Neural cell (in vitro differentiated cells): ENCODE measurements at regions not wholly inside any gene's neighbourhood (a gene's known extent, or its start where the extent isn't known, plus 50 kb on each side); places are given as distances from the start of the nearest gene placed in this dataset.

Experiments used
- H2AFZ ChIP-seq: fragments of 200-600, 300-800 bp; sonication (generic), shearing (Covaris generic); 2 replicates; pipeline ENCODE4 v1.6.0; 2014; ENCODE audit warnings: low read depth, mild to moderate bottlenecking, antibody characterized with exemption, low read length, moderate library complexity
- H3F3A ChIP-seq: fragments of 200-600 bp; shearing (Covaris generic); 2 replicates; pipeline ENCODE4 v1.6.1; 2016; ENCODE audit warnings: mild to moderate bottlenecking, moderate library complexity, mixed read lengths, antibody characterized with exemption, low read length; ENCODE audit not compliant: insufficient read depth, poor library complexity, severe bottlenecking
- H3K27ac ChIP-seq: fragments of 200-600, 300-800 bp; sonication (generic), shearing (Covaris generic); 2 replicates; pipeline ENCODE4 v1.5.1; 2014; ENCODE audit warnings: mild to moderate bottlenecking, low read length, moderate library complexity
- H3K27me3 ChIP-seq: fragments of 300-800, 200-600 bp; sonication (generic), shearing (Covaris generic); 2 replicates; pipeline ENCODE4 v1.6.0; 2014; ENCODE audit warnings: mild to moderate bottlenecking, low read depth, low read length, moderate library complexity; ENCODE audit not compliant: insufficient read depth
- H3K36me3 ChIP-seq: fragments of 300-800, 200-600 bp; sonication (generic), shearing (Covaris generic); 2 replicates; pipeline ENCODE4 v1.5.1; 2014; ENCODE audit warnings: mild to moderate bottlenecking, antibody characterized with exemption, low read length, moderate library complexity; ENCODE audit not compliant: insufficient read depth
- H3K4me2 ChIP-seq: fragments of 300-800, 200-600 bp; sonication (generic), shearing (Covaris generic); 2 replicates; pipeline ENCODE4 v1.6.0; 2014; ENCODE audit warnings: mild to moderate bottlenecking, low read length
- H3K4me3 ChIP-seq: fragments of 300-800, 200-600 bp; sonication (generic), shearing (Covaris generic); 2 replicates; pipeline ENCODE4 v1.5.1; 2014; ENCODE audit warnings: mild to moderate bottlenecking, low read length, moderate library complexity
- H3K79me2 ChIP-seq: fragments of 200-600 bp; shearing (Covaris generic); replicated peaks from 2 replicates; pipeline ENCODE4 v1.6.0; 2014; ENCODE audit warnings: mild to moderate bottlenecking, low read length, moderate library complexity; ENCODE audit not compliant: insufficient read depth
- H3K9ac ChIP-seq: fragments of 300-800, 200-600 bp; sonication (generic), shearing (Covaris generic); 2 replicates; pipeline ENCODE4 v1.6.1; 2016; ENCODE audit warnings: mild to moderate bottlenecking, low read length, mixed read lengths
- H3K9me2 ChIP-seq: fragments of 200-600 bp; shearing (Covaris generic); 2 replicates; pipeline ENCODE4 v1.6.1; 2016; ENCODE audit warnings: mild to moderate bottlenecking, low read length, mixed read lengths; ENCODE audit not compliant: insufficient read depth
- H3K9me3 ChIP-seq: fragments of 200-600, 300-800 bp; sonication (generic), shearing (Covaris generic); 2 replicates; pipeline ENCODE4 v1.6.1; 2016; ENCODE audit warnings: mild to moderate bottlenecking, mixed run types, low read length, moderate library complexity, mixed read lengths
- H4K20me1 ChIP-seq: fragments of 200-600 bp; shearing (Covaris generic); 2 replicates; pipeline ENCODE4 v1.6.1; 2016; ENCODE audit warnings: mild to moderate bottlenecking, mixed run types; ENCODE audit not compliant: insufficient read depth
- EP300 ChIP-seq: fragments of 450-650 bp; conservative IDR thresholded peaks from 2 replicates; pipeline ENCODE4 v1.6.1; 2014; ENCODE audit warnings: antibody characterized with exemption, mild to moderate bottlenecking, moderate library complexity; ENCODE audit not compliant: poor library complexity, severe bottlenecking
- EZH2 ChIP-seq: fragments of 200-600, 300-800 bp; shearing (Covaris generic), sonication (generic); IDR thresholded peaks from 2 replicates; pipeline ENCODE4 v1.6.1; 2014; ENCODE audit warnings: antibody characterized with exemption, low read length, borderline replicate concordance, mild to moderate bottlenecking; ENCODE audit not compliant: insufficient read depth, poor library complexity, severe bottlenecking
- MXI1 ChIP-seq: fragments of 450-650 bp; conservative IDR thresholded peaks from 2 replicates; pipeline ENCODE4 v1.6.1; 2014; ENCODE audit warnings: antibody characterized with exemption, mild to moderate bottlenecking; ENCODE audit not compliant: poor library complexity, severe bottlenecking
- POLR2AphosphoS5 ChIP-seq: IDR thresholded peaks from 2 replicates; pipeline ENCODE4 v1.6.1; 2012
- RAD21 ChIP-seq: fragments of 450-650 bp; conservative IDR thresholded peaks from 2 replicates; pipeline ENCODE4 v1.6.1; 2014; ENCODE audit warnings: antibody characterized with exemption, mild to moderate bottlenecking, moderate library complexity
- REST ChIP-seq: IDR thresholded peaks from 2 replicates; pipeline ENCODE4 v1.6.1; 2012; ENCODE audit warnings: borderline replicate concordance
- SMC3 ChIP-seq: fragments of 450-650 bp; conservative IDR thresholded peaks from 2 replicates; pipeline ENCODE4 v1.6.1; 2014; ENCODE audit warnings: antibody characterized with exemption, mild to moderate bottlenecking, moderate library complexity; ENCODE audit not compliant: poor library complexity
- TAF1 ChIP-seq: IDR thresholded peaks from 2 replicates; pipeline ENCODE4 v1.6.1; 2012; ENCODE audit warnings: low read depth
- TF ChIP-seq, protein P1 (sequence below): fragments of 450-650 bp; IDR thresholded peaks from 2 replicates; pipeline ENCODE4 v1.5.1; 2014; ENCODE audit warnings: antibody characterized with exemption, mild to moderate bottlenecking, moderate library complexity; ENCODE audit not compliant: poor library complexity, severe bottlenecking

GRCh38 chr15:79775821-79776220 is 121.0 kb downstream of the MTHFS start:
- no peak overlapping the region for H3K27ac ChIP-seq
- H3K79me2 ChIP-seq: no peaks in the 10 kb centered on the region

GRCh38 chr15:79777916-79778315 is 118.9 kb downstream of the MTHFS start:
- H3K9ac ChIP-seq: no peak overlapping the region

More at GRCh38 chr15:79775821-79776220, 121.0 kb downstream of the MTHFS start:
- H4K20me1 ChIP-seq: no peaks in the 10 kb centered on the region
- no peaks in the 10 kb centered on the region for H3K27me3 ChIP-seq
- no peak overlapping the region for H2AFZ ChIP-seq
- no peaks in the 10 kb centered on the region for H3F3A ChIP-seq
- no peak overlapping the region for H3K4me3 ChIP-seq
- no peak overlapping the region for H3K9ac ChIP-seq
- H3K36me3 ChIP-seq: no peaks in the 10 kb centered on the region
- no peaks in the 10 kb centered on the region for H3K9me2 ChIP-seq
- TF ChIP-seq RAD21 (no peak), TAF1 (no peak), SMC3 (no peak), POLR2AphosphoS5 (no peak), MXI1 (no peak), REST (no peak), EP300 (no peak), EZH2 (no peak)
- TF ChIP-seq, protein P1, sequence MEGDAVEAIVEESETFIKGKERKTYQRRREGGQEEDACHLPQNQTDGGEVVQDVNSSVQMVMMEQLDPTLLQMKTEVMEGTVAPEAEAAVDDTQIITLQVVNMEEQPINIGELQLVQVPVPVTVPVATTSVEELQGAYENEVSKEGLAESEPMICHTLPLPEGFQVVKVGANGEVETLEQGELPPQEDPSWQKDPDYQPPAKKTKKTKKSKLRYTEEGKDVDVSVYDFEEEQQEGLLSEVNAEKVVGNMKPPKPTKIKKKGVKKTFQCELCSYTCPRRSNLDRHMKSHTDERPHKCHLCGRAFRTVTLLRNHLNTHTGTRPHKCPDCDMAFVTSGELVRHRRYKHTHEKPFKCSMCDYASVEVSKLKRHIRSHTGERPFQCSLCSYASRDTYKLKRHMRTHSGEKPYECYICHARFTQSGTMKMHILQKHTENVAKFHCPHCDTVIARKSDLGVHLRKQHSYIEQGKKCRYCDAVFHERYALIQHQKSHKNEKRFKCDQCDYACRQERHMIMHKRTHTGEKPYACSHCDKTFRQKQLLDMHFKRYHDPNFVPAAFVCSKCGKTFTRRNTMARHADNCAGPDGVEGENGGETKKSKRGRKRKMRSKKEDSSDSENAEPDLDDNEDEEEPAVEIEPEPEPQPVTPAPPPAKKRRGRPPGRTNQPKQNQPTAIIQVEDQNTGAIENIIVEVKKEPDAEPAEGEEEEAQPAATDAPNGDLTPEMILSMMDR: no peak
- H3K4me2 ChIP-seq: no peak overlapping the region
- no peaks in the 10 kb centered on the region for H3K9me3 ChIP-seq

More at GRCh38 chr15:79777916-79778315, 118.9 kb downstream of the MTHFS start:
- Histone ChIP-seq H3K9me3 (no peaks in the 10 kb centered on the region), H3K36me3 (no peaks in the 10 kb centered on the region), H3K27me3 (no peaks in the 10 kb centered on the region), H3F3A (no peaks in the 10 kb centered on the region), H4K20me1 (no peaks in the 10 kb centered on the region), H3K4me3 (no peak overlapping the region), H3K27ac (no peak overlapping the region), H2AFZ (no peak overlapping the region), H3K9me2 (no peaks in the 10 kb centered on the region), H3K4me2 (no peak overlapping the region), H3K79me2 (no peaks in the 10 kb centered on the region)
- TF ChIP-seq, protein P1: no peak
- no peak for TF ChIP-seq EP300
- TF ChIP-seq RAD21: no peak
- no peak for TF ChIP-seq MXI1
- no peak for TF ChIP-seq POLR2AphosphoS5
- no peak for TF ChIP-seq REST
- no peak for TF ChIP-seq EZH2
- no peak for TF ChIP-seq TAF1
- no peak for TF ChIP-seq SMC3
